ENCODE measurements at regions not wholly inside any gene's neighbourhood (a gene's known extent, or its start where the extent isn't known, plus 50 kb on each side); places are given as distances from the start of the nearest gene placed in this dataset.

DNA sequence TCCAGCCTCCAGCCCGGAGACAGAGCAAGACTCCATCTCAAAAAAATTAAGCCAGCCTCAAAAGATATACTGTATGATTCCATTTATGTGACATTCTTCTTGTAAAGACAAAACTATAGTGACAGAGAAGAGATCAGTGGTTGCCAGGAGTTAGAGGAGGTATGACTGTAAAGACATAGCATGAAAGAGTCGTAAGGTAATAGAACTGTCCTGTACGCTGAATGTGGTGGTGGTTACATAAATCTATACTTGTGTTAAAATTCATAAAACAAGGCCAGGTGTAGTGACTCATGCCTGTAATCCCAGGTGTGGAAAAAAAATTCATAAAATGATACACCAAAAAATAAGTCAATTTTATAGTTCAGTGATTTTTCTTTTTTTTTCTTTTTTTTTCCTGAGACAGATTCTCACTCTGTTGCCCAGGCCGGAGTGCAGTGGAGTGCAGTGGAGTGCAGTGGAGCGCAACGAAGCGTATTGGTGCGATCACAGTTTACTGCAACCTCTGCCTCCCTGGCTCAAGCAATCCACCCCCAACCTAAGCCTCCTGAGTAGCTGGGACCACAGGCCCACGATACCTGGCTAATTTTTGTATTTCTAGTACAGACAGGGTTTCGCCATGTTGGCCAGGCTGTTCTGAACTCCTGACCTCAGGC, 84.9 kb upstream of the CXADR start:
- TF ChIP-seq, protein P1, sequence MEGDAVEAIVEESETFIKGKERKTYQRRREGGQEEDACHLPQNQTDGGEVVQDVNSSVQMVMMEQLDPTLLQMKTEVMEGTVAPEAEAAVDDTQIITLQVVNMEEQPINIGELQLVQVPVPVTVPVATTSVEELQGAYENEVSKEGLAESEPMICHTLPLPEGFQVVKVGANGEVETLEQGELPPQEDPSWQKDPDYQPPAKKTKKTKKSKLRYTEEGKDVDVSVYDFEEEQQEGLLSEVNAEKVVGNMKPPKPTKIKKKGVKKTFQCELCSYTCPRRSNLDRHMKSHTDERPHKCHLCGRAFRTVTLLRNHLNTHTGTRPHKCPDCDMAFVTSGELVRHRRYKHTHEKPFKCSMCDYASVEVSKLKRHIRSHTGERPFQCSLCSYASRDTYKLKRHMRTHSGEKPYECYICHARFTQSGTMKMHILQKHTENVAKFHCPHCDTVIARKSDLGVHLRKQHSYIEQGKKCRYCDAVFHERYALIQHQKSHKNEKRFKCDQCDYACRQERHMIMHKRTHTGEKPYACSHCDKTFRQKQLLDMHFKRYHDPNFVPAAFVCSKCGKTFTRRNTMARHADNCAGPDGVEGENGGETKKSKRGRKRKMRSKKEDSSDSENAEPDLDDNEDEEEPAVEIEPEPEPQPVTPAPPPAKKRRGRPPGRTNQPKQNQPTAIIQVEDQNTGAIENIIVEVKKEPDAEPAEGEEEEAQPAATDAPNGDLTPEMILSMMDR (IDR thresholded peaks at IDR 0.05; ENCODE audit: low read depth, low read length): no peak
- TF ChIP-seq EZH2phosphoT487 (IDR thresholded peaks at IDR 0.05; ENCODE audit: low read depth): no peak
